Middle frontal gyrus (tissue), 1 donor: ENCODE measurements at regions not wholly inside any gene's neighbourhood (a gene's known extent, or its start where the extent isn't known, plus 50 kb on each side); places are given as distances from the start of the nearest gene placed in this dataset.
"Not testable (repeated sequence)": the region's sequence is repeated elsewhere in the genome, so short reads cannot be mapped to it uniquely, and the experiment has no call there.

Experiments used
- DNase-seq: peaks from one replicate; pipeline ENCODE4 v3.0.0-alpha.2; 2015; ENCODE audit warnings: low spot score; ENCODE audit errors: extremely low spot score

- no peak for DNase-seq
Observed at GRCh38 chr11:21625982-21626381, 566.9 kb upstream of the ANO5 start.

GRCh38 chr11:21628641-21629040 is 564.2 kb upstream of the ANO5 start:
- no peak for DNase-seq

DNA sequence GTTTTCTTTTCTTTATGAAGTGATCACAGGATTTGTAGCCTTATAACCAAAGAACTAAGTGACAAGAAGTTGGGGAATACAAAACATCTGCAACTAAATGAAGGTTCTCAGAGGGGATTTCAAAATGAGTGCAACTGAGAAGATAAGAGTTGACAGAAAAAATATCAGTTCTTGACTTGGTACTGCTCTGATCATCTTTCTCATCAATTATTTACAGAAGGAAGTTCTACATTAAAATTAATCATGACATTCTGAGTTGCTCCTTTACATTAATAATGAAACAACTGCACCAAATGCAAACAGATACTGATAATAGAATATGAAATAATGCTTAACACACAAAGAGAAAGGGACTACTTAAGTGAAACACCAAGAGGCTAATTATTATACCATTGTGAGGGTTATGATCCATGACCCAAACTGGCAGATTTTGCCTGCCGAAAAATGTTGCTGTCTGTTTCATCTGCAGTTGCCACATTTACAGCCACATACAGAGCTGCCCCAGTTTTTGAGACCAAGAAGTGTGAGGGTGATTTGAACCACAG is 561.9 kb upstream of the ANO5 start:
- DNase-seq: no peak

GRCh38 chr11:21631991-21632390 is 560.9 kb upstream of the ANO5 start:
- DNase-seq: no peak

DNA sequence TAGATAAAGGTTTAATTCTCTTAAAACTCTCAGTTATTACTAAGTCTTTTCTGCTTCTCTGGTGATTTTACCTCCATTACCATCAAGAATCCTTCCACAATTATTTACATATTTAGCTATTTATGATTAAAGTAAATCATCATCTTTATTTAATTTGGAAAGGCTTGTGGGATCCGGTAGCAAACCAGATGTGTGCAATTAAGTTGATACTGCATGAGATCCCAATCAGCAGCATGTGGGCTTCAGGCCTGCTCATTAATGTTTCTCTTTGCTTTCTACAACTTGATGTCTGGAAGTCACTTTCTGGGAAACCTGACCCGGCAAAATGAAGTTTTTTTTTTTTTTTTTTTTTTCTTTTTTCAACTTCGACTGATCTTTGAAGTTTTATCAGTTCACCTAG is 558.4 kb upstream of the ANO5 start:
- no peak for DNase-seq

DNA sequence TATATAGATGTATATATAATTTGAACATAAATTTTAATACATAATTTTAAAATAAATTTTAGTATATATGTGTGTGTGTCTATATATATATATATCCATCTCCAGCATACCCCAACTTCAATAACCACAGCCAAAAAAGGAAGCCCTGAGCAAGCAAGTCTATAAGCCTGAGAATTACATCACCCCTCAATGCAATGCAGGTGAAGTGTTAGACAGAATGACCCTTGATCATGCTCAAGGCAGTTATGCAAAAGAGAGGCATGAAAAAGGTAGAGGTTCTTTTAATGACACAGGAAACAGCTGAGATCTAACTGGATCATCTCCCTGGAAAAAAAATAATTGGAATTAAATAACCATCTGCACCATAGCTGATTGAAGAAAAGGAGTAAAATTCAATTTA is 557.9 kb upstream of the ANO5 start:
- no peak for DNase-seq

DNA sequence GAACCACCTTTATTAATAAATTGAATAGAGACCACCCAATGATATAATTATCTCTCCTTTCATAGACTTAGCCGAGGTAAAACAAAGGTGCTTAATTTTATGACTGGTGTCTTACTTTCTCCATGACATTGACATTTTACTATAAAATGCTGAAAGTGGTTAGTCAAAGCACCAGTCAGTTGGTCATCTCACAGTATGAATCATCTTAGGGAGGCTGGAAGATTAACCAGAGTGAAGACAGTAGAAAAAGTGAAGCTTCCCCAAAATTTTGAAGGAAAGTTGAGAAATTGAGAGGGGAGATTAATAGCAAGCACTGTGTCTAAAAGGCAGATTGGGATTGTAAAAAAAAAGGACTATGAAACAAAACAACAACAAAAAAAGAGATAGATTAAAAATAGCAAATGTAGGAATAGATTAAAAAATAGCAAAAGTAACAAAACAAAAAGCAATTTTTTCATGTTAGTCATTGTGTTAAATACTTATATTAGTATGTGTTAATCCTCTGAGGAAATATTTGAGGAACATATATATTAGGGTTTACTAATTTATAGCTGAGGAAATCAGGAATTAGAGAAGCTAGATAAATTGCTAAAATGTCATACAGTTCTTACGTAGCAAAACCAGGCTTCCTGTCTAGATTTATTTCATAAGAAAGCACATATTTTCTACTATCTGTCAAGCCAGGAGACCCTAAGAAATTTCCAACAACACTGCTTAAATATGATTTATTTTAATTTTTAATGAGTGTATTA is 557.3 kb upstream of the ANO5 start:
- no peak for DNase-seq

GRCh38 chr11:21636561-21636960 is 556.3 kb upstream of the ANO5 start:
- no peak for DNase-seq

- DNase-seq: no peak
Observed at GRCh38 chr11:21640491-21640890, 552.4 kb upstream of the ANO5 start.

GRCh38 chr11:21641869-21642268 is 551.0 kb upstream of the ANO5 start:
- DNase-seq: no peak

GRCh38 chr11:21646351-21646750 is 546.5 kb upstream of the ANO5 start:
- DNase-seq: no peak

DNA sequence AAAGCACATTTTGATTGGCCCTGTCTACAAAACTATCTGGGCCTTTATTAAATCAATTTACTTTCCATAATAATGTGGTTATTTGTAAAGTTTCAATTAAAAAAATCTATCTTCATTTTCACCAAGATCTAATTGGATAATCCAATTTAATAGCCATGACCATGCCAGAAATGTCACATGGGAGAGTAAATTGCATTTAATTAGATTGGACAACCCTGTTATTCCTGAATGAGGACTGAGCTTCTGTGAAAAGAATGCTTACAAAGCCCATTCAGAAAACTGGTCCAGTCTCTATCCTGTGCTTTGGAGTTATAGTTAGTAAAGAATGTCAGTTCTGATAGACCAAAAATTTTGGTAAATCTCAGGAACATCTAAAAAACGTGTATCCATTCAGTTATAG is 541.9 kb upstream of the ANO5 start:
- DNase-seq: no peak

- DNase-seq: no peak
Observed at GRCh38 chr11:21653951-21654421, 538.9 kb upstream of the ANO5 start.

- no peak for DNase-seq
Observed at GRCh38 chr11:21656065-21656464, 536.8 kb upstream of the ANO5 start.

GRCh38 chr11:21658654-21659193 is 534.2 kb upstream of the ANO5 start:
- DNase-seq: no peak

- DNase-seq: not testable (repeated sequence)
Observed at GRCh38 chr11:21659377-21659776, 533.5 kb upstream of the ANO5 start.

- no peak for DNase-seq
Observed at GRCh38 chr11:21659961-21660360, 532.9 kb upstream of the ANO5 start.

DNA sequence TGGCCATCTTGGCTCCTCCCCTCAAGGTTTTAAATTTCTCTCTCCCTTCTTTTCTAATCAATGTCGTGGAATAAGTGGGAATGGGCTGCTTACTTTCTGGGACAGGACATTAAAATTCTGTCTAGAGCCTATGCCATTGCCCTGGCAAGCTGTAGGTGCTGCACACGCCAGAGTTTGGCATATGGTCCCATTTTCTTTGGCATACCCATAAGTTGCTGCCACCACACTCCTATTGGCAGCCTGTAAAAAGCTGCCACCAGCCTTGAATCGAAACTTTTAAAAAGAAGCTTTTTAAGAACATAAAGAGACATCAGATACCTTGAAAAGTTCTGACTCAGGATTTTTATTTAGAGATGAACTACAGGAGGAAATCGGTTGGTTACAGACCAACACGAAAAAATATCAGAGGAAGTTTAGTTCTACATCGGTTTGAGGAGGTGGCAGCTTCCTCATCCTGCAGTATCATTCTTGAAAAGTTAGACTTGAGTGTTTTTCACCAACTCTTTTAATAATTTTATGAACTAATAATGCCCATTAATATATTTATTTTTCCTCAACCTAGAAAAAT is 517.8 kb upstream of the ANO5 start:
- DNase-seq: no peak

GRCh38 chr11:21687643-21688042 is 505.2 kb upstream of the ANO5 start:
- DNase-seq: no peak

DNA sequence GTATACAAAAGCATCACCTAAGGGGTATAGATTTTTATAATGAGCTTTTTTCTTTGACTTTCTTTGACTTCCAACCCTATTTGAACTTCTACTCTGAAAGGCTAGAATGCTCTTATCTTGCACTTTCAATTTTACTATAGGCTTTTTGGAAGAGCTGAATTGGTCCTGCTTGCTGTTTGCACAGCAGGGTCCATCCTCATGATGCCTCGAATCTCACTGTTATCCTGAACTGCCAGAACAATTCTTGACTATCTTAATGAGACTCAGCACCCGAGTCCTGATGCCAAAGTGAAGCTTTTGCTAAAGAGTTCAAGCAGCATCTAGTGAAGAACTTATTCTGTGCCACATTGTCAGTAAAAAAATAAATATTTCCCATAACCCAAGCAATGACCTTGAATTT is 488.3 kb upstream of the ANO5 start:
- DNase-seq: no peak

DNA sequence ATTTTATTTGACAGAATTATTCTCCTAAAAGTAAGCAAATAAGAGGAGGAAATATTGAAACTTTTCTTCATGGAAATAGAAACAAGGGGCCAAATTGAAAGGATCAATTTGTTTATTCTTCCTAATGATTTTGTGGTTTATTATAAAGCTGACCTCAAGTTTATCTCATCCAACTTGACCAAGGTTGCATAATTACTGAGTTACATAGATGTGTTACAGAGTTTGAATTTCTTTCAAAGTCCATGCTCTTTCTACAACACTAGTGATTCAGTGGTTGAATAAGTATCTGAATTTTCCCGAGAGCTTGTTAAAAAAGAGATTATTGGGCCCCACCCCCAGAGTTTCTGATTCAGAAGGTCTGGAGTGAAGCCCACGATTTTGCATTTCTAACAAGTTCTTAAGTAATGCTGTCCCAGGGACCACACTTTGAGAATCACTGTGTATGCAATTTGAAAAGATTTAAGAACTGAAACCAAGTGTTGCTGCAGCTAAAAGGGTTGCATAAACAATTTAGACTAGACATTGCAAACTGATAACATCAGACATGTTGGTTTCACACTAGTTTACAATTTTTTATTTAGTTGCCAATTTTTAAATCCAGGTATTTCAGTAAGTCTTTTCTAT is 485.7 kb upstream of the ANO5 start:
- DNase-seq: no peak

DNA sequence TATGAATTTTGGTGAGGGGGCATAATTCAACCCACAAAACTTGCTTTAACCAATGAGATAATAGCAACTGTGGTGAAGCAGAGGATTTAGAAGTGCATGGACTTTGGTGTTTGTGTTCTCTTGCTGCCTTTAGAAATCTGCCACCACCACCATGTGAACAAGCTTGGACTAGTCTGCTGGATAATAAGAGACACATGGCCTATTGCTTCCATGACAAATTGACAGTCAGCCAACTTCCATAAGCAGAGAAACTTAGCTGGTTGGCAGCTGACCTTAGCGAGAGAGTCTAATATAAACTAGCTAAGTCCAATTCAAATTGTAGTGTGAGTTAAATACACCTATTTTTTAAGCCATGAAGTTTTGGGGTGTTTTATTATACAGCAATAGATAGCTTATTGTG is 482.1 kb upstream of the ANO5 start:
- DNase-seq: no peak
